HepG2 (cell line): ENCODE measurements at regions not wholly inside any gene's neighbourhood (a gene's known extent, or its start where the extent isn't known, plus 50 kb on each side); places are given as distances from the start of the nearest gene placed in this dataset.

Source experiments
- ARID4A ChIP-seq: sonication (generic); formaldehyde crosslinking; IDR thresholded peaks from 2 replicates; pipeline ENCODE4 v1.5.0; 2020; ENCODE audit warnings: mild to moderate bottlenecking, missing genetic modification reagents, borderline replicate concordance
- ARNT2 ChIP-seq: sonication (generic); formaldehyde crosslinking; IDR thresholded peaks from 2 replicates; pipeline ENCODE4 v1.8.0; 2022; ENCODE audit warnings: mild to moderate bottlenecking, low read depth, missing genetic modification reagents, moderate library complexity
- BCL6 ChIP-seq: IDR thresholded peaks from 2 replicates; pipeline ENCODE4 v1.6.1; 2016; ENCODE audit warnings: missing genetic modification reagents, missing compliant biosample characterization
- DZIP1 ChIP-seq: sonication (generic); formaldehyde crosslinking; IDR thresholded peaks from 2 replicates; pipeline ENCODE4 v1.5.0; 2020; ENCODE audit warnings: mild to moderate bottlenecking, missing genetic modification reagents
- MAZ ChIP-seq, 2 experiments: sonication (generic) in 1 of 2; formaldehyde crosslinking in 1 of 2; IDR thresholded peaks; 2 replicates each; pipeline versions ENCODE4 v1.5.0 to v1.6.1; 2012 to 2020; ENCODE audit warnings: low read depth in 2 of 2, mild to moderate bottlenecking in 2 of 2, borderline replicate concordance in 1 of 2, improper control_type of control experiment in 1 of 2, low read length in 1 of 2, missing genetic modification reagents in 1 of 2, moderate library complexity in 1 of 2
- MLLT10 ChIP-seq: sonication (generic); formaldehyde crosslinking; IDR thresholded peaks from 2 replicates; pipeline ENCODE4 v1.4.0; 2020; ENCODE audit warnings: missing genetic modification reagents
- SMARCE1 ChIP-seq: fragments of 450-650 bp; IDR thresholded peaks from 2 replicates; pipeline ENCODE4 v1.6.1; 2017; ENCODE audit warnings: borderline replicate concordance
- ZGPAT ChIP-seq: IDR thresholded peaks from 2 replicates; pipeline ENCODE4 v1.6.1; 2016; ENCODE audit warnings: mild to moderate bottlenecking
- ZNF136 ChIP-seq: sonication (generic); formaldehyde crosslinking; IDR thresholded peaks from 2 replicates; pipeline ENCODE4 v1.8.1; 2022; ENCODE audit warnings: low read depth, mild to moderate bottlenecking, moderate library complexity, missing genetic modification reagents
- ZNF282 ChIP-seq: fragments of 450-650 bp; IDR thresholded peaks from 2 replicates; pipeline ENCODE4 v1.6.1; 2018; ENCODE audit not compliant: partially characterized antibody
- TF ChIP-seq, protein P1 (sequence below): sonication (generic); formaldehyde crosslinking; IDR thresholded peaks from 2 replicates; pipeline ENCODE4 v1.4.0; 2020; ENCODE audit warnings: missing genetic modification reagents
- TF ChIP-seq, protein P2 (sequence below): sonication (generic); formaldehyde crosslinking; IDR thresholded peaks from 2 replicates; pipeline ENCODE4 v1.9.0; 2021; ENCODE audit warnings: mild to moderate bottlenecking, missing genetic modification reagents

DNA sequence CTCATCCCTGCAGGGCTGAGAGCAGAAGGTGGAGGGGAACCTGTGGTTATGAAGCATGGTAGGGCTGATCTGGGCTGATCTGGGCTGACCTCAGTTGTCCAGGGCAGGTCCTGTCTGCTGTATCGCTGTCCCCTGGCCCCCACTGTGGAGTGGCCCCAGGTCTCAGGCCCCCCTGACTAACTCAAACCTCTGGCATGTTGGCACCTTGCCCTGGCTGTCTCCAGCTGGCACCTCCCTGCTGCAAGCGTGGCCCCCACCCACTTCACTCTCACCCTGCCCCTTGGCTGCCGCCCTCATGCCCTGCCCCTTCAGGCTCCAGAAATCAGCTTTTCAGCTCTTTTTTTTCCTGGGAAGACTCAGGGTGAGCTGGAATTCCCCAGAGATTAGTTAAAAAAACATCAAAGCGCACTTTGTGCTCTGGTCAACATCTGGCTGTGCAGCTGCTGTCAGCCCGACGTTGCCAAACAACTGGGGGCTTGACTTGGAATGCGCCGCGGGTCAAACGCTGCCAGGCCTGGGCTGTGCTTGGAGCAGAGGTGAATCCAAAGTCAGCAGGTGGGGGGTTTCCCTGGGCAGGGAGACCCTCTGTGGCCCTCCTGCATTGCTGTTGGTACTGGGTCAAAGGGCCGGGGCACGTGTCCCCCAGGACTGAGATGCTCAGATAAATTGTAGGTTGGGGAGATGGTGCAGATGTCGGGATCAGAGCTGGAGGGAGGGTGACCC, 173.8 kb upstream of the HDAC4 start (continued):
- TF ChIP-seq DZIP1 (CRISPR knock-in tag) (0 out of 2 replicates have a peak, but pooled peaks have one; percentile 26), MAZ (IDR thresholded peaks at IDR 0.05; ENCODE audit: borderline replicate concordance, low read depth, low read length) (no peak), MAZ (CRISPR knock-in tag; IDR thresholded peaks at IDR 0.05; ENCODE audit: low read depth) (peak; percentile 72), ZGPAT (CRISPR knock-in tag) (0 out of 2 replicates have a peak, but pooled peaks have one; percentile 31), MLLT10 (CRISPR knock-in tag) (no peak), ARNT2 (CRISPR knock-in tag) (peak; percentile 57; the same call in 1 of the 2 replicates), ZNF282 (no peak), SMARCE1 (no peak), ZNF136 (CRISPR knock-in tag) (peak; percentile 94), ARID4A (CRISPR knock-in tag) (peak; percentile 43), BCL6 (CRISPR knock-in tag) (peak; percentile 92)
- TF ChIP-seq, protein P1, sequence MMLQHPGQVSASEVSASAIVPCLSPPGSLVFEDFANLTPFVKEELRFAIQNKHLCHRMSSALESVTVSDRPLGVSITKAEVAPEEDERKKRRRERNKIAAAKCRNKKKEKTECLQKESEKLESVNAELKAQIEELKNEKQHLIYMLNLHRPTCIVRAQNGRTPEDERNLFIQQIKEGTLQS (CRISPR knock-in tag), result no peak
- TF ChIP-seq, protein P2, sequence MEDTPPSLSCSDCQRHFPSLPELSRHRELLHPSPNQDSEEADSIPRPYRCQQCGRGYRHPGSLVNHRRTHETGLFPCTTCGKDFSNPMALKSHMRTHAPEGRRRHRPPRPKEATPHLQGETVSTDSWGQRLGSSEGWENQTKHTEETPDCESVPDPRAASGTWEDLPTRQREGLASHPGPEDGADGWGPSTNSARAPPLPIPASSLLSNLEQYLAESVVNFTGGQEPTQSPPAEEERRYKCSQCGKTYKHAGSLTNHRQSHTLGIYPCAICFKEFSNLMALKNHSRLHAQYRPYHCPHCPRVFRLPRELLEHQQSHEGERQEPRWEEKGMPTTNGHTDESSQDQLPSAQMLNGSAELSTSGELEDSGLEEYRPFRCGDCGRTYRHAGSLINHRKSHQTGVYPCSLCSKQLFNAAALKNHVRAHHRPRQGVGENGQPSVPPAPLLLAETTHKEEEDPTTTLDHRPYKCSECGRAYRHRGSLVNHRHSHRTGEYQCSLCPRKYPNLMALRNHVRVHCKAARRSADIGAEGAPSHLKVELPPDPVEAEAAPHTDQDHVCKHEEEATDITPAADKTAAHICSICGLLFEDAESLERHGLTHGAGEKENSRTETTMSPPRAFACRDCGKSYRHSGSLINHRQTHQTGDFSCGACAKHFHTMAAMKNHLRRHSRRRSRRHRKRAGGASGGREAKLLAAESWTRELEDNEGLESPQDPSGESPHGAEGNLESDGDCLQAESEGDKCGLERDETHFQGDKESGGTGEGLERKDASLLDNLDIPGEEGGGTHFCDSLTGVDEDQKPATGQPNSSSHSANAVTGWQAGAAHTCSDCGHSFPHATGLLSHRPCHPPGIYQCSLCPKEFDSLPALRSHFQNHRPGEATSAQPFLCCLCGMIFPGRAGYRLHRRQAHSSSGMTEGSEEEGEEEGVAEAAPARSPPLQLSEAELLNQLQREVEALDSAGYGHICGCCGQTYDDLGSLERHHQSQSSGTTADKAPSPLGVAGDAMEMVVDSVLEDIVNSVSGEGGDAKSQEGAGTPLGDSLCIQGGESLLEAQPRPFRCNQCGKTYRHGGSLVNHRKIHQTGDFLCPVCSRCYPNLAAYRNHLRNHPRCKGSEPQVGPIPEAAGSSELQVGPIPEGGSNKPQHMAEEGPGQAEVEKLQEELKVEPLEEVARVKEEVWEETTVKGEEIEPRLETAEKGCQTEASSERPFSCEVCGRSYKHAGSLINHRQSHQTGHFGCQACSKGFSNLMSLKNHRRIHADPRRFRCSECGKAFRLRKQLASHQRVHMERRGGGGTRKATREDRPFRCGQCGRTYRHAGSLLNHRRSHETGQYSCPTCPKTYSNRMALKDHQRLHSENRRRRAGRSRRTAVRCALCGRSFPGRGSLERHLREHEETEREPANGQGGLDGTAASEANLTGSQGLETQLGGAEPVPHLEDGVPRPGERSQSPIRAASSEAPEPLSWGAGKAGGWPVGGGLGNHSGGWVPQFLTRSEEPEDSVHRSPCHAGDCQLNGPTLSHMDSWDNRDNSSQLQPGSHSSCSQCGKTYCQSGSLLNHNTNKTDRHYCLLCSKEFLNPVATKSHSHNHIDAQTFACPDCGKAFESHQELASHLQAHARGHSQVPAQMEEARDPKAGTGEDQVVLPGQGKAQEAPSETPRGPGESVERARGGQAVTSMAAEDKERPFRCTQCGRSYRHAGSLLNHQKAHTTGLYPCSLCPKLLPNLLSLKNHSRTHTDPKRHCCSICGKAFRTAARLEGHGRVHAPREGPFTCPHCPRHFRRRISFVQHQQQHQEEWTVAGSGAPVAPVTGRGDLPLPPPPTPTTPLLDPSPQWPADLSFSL (CRISPR knock-in tag), result no peak
